Stimulated activated CD8-positive, alpha-beta memory T cell treated with anti-CD3 and anti-CD28 coated beads, Interleukin-15, amount 100 ng/mL, for 1 hour (primary cell): ENCODE measurements at regions not wholly inside any gene's neighbourhood (a gene's known extent, or its start where the extent isn't known, plus 50 kb on each side); places are given as distances from the start of the nearest gene placed in this dataset.
"Not testable (repeated sequence)": the region's sequence is repeated elsewhere in the genome, so short reads cannot be mapped to it uniquely, and the experiment has no call there.

ENCODE experiments used
- DNase-seq: peaks from one replicate; pipeline ENCODE4 v3.0.0-alpha.2; 2020; ENCODE audit warnings: low read depth

DNA sequence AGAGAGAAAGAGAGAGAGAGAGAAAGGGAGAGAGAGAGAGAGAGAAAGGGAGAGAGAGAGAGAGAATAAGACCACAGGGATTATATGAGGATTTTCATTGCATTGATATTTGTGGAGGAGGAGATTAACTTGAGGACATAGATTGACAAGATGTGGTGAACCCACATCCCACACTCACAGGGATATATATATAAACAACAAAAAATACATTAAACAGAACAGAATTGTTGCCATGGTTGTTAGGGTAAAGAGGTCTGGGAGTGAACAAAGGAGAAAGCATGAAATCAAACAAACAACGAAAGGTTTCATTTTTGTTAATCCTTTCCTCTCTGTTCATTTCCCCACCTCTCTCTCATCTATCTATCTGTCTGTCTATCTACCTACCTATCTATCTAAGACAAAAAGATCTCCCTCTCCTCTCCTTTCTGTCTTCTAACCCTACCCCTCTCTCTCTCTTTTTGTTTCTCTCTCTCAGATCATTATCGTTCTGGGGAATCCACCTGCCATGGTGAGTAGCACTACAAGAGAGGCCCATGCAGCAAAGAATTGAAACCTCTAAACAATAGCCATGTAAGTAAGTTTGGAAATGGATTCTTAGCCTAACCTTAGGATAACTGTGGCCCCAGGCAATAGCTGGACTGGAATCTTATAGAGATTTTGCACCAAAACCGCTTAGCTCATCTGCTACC is 280.9 kb downstream of the RAP2B start:
- no peak for DNase-seq

DNA sequence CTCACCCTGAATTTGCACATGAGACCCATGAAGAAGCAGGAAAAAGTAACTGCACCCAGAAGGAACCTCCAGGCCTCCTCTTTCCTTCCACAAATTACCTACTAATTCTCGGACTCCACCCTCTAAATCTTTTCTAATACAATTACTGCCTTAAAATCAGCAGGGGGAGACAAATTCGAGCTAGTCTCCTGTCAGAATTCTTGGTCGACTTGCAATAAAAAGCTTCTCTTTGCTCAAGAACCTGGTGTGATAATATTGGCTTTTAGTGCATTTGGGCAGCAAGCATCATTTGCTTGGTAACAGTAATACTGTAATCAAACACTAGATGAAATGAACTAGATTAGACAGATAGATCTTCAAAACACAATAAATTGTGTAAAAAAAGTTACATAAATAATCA is 281.9 kb downstream of the RAP2B start:
- no peak for DNase-seq

DNA sequence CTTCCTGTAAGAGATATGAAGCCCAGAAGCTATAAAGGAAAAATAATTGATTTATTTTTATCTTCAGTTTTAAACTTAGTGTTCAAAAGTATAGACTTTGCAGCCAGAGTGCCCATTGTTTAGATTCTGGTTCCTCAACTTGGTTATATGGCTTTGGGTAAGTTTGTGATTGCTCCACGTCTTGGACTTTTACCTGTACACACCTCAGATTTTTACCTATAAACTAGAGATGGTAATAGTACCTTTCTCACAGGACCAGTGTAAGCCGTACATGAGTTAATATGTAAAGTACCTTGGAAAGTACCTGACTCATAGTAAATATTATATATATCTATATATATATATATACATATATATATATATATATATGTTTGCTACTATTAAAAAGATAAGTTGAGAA is 283.8 kb downstream of the RAP2B start:
- no peak for DNase-seq

DNA sequence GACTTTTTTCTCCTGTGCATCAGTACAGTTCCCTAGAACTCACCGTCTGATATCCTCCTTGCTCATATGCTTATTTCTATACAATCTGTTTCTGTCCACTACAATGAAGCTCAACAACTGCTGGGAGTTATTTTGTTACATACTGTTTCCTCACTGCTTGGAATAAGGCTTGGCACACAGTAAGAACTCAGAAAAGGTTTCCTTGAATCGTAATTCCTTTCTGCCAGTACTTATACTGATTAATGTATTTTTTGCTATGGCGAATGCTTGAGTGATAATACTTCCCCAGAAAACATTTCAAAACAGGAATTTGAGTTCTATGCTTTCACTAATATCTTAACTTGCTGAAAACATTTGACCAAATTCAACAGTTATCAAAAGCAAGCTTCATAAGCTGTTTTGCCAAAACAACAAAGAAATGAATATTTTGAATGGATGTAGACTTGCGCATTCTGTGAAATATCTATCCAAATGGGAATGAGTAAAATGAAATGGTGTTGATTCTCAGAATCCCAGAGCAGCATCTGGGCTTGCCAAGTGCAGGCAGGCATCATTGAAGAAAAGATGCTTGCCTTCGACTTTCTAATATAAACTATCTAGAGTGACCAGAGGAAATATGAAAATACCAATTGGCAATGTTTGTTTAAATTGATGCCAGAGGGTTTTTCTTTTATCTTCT is 286.3 kb downstream of the RAP2B start:
- DNase-seq: no peak

DNA sequence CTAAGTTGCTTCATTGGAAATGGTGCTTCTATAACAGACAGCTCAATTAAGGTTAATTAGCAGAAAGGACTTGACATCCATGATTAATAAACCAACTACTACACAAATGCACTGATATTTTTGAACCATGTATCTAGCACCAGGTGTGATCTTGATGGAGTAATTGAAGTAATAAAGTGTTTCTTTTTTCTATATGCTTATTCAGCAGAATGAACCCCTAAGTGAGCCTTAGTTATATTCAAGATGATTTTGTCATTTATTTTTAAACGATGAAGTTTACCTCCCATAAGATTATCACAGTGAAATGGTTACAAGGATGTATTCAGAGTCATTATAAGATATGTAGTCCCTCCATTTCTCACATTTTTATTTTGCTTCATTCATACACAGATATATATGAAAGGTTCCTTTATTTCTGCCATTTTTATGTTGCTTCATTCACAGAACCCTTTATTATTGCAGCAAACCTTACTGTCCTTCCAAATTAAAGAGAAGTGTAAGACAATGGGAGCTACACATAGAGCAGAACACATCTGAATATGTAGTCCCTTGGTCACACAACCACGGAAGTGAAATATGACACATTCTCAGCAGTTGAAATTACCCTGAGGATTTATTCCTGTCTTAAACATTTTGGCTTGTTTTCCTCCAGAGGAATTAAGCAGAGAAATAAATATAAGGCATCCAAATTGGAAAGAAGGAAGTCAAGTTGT is 295.0 kb downstream of the RAP2B start:
- no peak for DNase-seq

DNA sequence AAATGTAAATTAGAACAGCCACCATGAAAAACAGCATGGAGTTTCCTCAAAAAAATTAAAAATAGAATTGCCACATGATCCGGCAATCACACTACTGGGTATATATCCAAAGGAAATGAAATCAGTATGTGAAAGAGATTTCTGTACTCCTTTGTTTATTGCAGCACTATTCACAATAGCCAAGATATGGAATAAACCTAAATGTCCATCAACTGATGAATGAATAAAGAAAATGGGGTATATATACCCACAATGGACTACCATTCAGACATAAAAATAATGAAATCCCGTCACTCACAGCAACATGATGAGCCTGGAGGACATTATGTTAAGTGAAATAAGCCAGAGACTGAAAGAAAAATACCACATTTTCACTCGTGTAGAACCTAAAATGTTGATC is 296.9 kb downstream of the RAP2B start:
- no peak for DNase-seq

DNA sequence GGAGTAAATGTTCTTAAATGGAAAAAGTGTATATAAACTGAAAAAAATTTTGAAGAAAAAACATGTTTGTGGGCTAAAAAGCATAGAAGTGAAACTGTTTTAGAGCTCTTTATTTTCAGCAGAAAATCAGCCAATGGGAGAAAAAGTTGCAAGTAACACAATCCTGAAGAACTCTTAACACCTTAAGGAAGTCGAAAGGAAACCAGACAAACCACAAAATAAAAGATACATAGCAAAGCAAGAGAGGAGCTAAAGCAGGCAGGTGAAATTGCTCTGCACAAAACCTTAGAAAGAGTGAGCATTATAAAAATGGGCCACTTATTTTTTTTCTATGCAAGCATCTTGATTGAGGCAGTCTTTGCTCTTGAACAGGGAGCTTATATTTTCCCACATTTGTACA is 300.5 kb downstream of the RAP2B start:
- DNase-seq: no peak

DNA sequence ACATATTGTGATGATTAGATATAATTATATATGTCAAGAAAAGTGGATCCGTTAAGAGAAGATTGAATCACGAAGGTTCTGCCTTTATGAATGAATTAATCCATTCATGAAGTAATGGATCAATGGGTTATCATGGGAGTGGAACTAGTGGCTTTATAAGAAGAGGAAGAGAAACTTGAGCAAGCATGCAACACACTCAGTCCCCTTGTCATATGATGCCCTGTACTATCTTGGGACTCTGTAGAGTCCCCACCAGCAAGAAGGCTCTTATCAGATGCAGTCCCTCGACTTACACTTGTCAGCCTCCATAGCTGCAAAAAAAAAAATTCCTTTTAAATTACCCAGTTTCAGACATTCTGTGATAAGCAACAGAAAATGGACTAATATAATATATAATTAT is 301.9 kb downstream of the RAP2B start:
- DNase-seq: no peak

DNA sequence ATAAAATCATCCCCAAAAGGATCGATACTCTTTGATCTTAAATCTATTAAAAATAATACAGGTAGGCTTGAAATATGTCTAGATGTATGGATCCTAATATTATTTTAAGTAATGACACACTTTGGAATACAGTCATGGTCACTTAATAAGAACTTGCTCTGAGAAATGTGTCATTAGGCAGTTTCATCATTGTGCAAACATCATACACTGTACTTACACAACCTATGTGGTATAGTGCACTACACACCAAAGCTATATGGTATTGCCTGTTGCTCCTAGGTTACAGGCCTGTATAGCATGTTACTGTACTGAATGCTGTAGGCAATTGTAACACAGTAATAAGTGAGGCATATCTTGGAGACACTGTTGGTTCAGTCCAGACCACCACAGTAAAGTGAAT is 307.1 kb downstream of the RAP2B start:
- no peak for DNase-seq

DNA sequence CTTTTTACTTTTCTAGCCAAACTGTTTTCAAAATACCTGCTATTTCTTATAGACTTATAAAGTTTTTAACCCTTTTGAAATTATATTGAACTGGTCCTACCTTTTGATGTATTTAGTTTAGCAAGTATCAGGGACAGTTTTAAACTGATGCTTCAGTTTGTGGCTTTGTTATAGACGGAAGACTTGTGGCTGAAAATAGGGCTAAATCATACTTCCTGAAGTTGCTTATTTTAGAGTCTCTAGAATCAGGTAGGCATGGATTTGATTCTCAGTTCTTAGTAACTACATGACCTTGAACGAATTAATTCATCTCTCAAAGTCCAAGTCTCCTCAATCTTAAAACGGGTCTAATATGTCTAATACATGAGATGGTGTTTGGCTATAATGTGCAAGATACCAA is 322.8 kb downstream of the RAP2B start:
- no peak for DNase-seq

DNA sequence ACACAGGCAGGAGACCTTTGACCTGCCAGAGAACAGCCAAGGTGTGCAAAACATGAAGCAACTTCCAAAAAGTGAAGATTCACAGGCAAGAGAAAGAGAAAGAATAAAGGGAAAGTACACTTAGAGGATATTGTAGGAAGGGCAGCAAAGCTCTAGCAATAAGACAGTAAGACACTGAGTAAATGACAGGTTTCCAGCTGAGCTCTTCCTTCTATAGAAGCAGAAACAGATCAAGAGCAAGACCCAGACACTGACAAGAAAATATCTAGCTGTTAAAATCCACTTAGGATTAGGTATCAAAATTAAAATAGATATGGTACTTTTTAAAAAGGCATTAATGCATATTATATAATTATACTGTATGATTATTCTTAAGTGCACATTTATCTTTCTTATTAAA is 333.4 kb downstream of the RAP2B start:
- no peak for DNase-seq

DNA sequence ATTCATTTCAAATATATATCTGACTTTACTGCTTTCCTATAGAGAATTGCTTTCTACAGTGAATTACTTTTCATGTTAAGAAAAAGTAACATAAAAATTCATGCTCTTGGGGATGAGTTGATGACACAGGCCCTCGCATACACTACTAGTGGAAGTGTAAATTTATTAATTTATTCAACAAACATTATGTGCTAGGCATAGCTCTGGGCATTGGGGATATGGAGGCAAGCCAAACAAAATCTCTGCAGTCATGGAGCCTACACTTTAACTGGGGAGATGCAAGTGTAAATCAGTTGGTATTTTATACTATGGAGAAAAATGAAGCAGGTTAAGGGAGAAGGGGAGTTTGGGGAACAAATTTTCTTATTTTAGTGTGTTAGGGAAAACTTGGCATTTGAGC is 340.7 kb downstream of the RAP2B start:
- DNase-seq: no peak

DNA sequence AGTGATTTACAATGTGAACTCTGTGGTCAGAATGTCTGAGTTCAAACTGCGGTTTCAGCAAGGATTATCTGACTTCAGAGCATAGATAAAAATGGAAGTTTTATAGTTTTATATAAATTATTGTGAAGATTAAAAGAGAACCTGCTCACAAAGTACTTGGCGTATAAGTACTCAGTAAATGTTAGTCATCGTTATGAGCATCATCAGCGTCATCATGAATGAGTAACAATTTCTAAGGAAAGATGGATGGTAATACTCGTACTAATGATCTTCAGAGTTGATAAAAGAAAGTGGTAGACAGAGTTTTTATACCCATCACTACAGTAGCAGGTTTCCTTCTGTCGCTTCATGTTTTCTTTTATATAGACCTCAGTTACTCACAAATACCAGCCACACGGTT is 341.8 kb downstream of the RAP2B start:
- no peak for DNase-seq

DNA sequence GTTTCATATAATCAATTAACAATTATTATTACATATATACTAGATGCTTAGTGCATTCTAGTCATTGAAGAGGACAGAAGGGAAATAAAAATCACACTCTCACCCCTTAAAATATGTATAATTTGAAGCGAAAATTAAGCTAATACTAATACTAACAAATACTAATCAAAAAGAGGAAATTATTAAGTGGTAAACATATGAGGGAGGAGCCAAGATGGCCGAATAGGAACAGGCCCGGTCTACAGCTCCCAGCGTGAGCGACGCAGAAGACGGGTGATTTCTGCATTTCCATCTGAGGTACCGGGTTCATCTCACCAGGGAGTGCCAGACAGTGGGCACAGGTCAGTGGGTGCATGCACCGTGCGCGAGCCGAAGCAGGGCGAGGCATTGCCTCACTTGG is 344.2 kb downstream of the RAP2B start:
- not testable (repeated sequence) for DNase-seq

DNA sequence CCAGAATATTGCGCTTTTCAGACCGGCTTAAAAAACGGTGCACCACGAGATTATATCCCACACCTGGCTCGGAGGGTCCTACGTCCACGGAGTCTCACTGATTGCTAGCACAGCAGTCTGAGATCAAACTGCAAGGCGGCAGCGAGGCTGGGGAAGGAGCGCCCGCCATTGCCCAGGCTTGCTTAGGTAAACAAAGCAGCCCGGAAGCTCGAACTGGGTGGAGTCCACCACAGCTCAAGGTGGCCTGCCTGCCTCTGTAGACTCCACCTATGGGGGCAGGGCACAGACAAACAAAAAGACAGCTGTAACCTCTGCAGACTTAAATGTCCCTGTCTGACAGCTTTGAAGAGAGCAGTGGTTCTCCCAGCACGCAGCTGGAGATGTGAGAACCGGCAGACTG is 344.7 kb downstream of the RAP2B start:
- DNase-seq: not testable (repeated sequence)

DNA sequence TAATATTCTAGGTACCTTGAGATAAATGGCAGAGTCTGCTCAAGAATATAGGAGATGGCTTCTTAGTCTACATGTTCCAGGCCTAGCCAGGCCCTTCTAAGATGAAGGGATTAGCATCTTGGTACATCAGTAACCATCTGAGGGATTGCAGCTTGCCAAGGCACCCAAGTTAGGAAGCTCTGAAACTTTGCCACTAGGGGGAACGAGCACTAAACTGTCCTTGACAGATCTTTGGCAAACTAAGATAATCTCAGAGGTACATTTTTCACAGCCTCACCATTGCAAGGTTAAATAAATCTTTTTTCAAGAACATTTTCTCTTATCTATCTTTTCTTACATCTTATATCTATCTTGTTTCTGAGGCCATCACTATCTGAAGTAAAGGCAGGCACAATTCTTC is 351.2 kb downstream of the RAP2B start:
- no peak for DNase-seq

DNA sequence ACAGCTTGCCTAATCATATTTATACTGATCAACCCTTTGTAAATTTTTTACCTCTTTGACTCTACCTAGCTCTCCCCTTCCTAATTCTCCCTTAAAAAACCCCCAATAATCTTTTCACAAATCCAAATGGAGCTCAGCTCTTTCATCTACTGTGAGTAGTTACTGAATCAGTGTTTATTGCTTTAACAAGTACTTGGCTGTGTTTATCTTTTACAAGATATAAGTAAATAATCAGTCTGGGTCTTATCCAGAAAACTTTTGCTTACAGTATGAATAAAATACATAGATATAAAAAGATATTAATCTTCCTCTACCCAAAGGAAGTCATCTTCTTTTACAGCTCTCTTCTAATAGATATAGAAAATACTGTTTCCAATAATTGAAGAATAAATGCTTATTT is 366.4 kb downstream of the RAP2B start:
- no peak for DNase-seq

DNA sequence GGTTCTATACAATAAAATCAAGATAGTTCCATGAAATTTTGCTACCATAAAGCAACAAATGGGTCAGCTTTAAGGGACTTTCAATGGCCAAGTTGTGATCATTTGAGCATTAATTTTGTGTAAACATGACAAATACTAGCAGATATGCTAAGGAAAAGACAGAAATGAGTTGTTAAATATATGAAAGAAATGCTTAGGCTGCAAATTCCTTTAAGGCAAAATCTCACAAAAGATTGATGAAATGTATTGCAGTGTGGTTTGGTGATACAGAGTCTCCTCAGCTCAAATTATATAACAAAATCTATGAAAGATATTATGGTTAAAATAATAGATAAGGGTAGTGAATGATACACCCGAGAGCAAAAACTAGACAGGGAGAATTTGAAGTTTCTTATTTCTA is 377.2 kb downstream of the RAP2B start:
- no peak for DNase-seq

DNA sequence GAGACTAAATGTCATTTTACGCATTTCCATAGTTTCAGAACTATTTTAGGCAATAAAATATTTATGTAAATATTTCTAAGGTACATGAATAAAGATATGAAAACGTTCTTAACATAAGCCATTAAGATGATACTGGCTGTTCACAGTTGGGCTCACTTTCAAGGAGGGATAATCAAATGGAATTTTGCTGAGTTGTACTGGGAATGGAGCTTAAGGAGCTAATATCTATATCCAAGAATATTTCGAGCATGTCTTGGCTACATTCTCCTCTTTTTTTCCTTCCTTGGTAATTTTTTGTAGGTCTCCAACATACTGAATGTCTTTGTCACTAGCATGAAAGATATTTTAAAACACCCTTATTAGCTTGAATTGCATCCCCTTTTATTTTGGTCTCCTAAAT is 383.4 kb downstream of the RAP2B start:
- DNase-seq: no peak

DNA sequence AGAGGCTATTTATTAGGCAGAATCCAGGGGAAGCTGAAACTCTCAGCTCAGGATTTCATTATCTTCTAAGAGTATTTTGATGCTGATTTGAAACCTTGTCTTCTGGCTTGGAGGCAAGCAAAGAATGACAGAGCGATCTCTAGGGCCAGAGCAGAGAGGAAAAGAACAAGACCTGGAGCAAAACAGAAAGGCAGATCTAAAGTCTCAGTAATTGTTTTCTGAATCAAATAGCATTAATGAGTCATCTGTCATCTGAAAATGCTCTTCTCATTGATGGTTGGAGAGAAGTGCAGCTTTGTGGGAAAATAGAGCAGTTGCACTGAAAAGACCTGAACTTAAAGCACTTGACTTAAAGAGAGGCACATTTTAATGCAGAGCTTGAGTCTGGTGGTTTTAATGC is 385.9 kb downstream of the RAP2B start:
- no peak for DNase-seq

DNA sequence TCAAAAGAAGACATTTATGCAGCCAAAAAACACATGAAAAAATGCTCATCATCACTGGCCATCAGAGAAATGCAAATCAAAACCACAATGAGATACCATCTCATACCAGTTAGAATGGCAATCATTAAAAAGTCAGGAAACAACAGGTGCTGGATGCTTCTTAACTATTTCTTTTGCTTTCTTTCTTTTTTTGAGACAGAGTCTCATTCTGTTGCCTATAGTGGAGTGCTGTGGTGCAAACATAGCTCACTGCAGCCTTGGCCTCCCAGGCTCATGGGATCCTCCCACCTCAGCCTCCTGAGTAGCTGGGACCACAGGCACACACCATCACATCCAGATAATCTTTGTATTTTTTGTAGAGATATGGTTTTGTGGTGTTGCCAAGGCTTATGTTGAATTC is 387.7 kb downstream of the RAP2B start:
- not testable (repeated sequence) for DNase-seq

DNA sequence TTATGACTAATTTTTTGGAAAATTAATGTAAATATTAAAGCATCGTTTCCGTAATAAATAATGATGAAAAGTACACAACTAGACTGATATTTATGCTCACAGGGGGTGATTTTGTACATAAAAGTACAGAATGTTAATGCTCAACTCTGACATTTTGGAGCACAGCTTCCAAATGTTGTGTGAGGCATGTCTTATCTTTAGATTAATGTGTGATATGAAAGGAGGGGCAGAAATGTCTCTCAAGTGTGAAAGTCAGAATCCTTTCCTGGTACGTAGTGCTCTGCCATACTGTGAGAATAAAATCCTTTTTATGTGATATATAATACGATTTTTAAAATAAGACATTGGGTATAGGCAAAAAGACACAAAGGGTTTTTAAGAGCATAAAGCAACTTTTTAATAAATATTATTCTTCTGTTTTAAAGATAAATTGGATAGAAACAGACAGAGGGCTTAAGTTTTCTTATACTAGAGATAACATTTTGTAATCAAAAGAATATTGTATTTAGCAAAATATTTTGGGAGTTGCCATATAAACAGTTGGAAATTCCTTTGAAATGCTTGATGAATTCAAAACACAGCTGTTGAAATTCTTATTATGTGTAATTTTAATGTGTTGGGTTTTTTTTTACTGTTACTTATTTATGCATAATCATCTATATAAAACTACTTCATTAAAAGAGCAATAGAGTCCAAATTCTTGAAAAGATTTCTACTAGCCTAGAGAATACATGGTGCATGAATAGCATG is 389.7 kb downstream of the RAP2B start:
- DNase-seq: no peak
